ENCODE measurements at regions not wholly inside any gene's neighbourhood (a gene's known extent, or its start where the extent isn't known, plus 50 kb on each side); places are given as distances from the start of the nearest gene placed in this dataset.

GRCh38 chr22:46078241-46079092 is 71.9 kb upstream of the PPARA start:
- no peak for TF ChIP-seq CTCF (IDR thresholded peaks at IDR 0.05; ENCODE audit: insufficient read depth, low read length, poor library complexity, severe bottlenecking)
- no peak overlapping the region for H3K4me3 ChIP-seq (replicated peaks; ENCODE audit: low read depth, low read length)
- DNase-seq (ENCODE audit: extremely low read depth, insufficient read length), result no peak
- no peaks in the 10 kb centered on the region for H3K27me3 ChIP-seq (replicated peaks; ENCODE audit: control insufficient read depth, insufficient read depth, low read length)
- H3K36me3 ChIP-seq (ENCODE audit: control insufficient read depth, insufficient read depth, low read length), result no peaks in the 10 kb centered on the region; the same call in none of the 2 replicates

GRCh38 chr22:46079093-46079860 is 71.0 kb upstream of the PPARA start:
- Histone ChIP-seq H3K27me3 (replicated peaks; ENCODE audit: control insufficient read depth, insufficient read depth, low read length) (no peaks in the 10 kb centered on the region), H3K4me3 (replicated peaks; ENCODE audit: low read depth, low read length) (no peak overlapping the region), H3K36me3 (ENCODE audit: control insufficient read depth, insufficient read depth, low read length) (no peaks in the 10 kb centered on the region; the same call in none of the 2 replicates)
- DNase-seq (ENCODE audit: extremely low read depth, insufficient read length), result no peak
- TF ChIP-seq CTCF (IDR thresholded peaks at IDR 0.05; ENCODE audit: insufficient read depth, low read length, poor library complexity, severe bottlenecking), result no peak

- DNase-seq (ENCODE audit: extremely low read depth, insufficient read length), result no peak
- Histone ChIP-seq H3K27me3 (replicated peaks; ENCODE audit: control insufficient read depth, insufficient read depth, low read length) (no peaks in the 10 kb centered on the region), H3K4me3 (replicated peaks; ENCODE audit: low read depth, low read length) (no peak overlapping the region), H3K36me3 (ENCODE audit: control insufficient read depth, insufficient read depth, low read length) (no peaks in the 10 kb centered on the region; the same call in 1 of the 2 replicates)
- TF ChIP-seq CTCF (IDR thresholded peaks at IDR 0.05; ENCODE audit: insufficient read depth, low read length, poor library complexity, severe bottlenecking), result no peak
These were observed 70.2 kb upstream of the PPARA start for GRCh38 chr22:46079861-46080821.

GRCh38 chr22:46081036-46081830 is 69.1 kb upstream of the PPARA start:
- Histone ChIP-seq H3K27me3 (replicated peaks; ENCODE audit: control insufficient read depth, insufficient read depth, low read length) (no peaks in the 10 kb centered on the region), H3K4me3 (replicated peaks; ENCODE audit: low read depth, low read length) (no peak overlapping the region), H3K36me3 (ENCODE audit: control insufficient read depth, insufficient read depth, low read length) (no peaks in the 10 kb centered on the region)
- no peak for DNase-seq (ENCODE audit: extremely low read depth, insufficient read length)
- TF ChIP-seq CTCF (IDR thresholded peaks at IDR 0.05; ENCODE audit: insufficient read depth, low read length, poor library complexity, severe bottlenecking), result no peak

GRCh38 chr22:46081831-46082210 is 68.5 kb upstream of the PPARA start:
- Histone ChIP-seq H3K36me3 (ENCODE audit: control insufficient read depth, insufficient read depth, low read length) (no peaks in the 10 kb centered on the region), H3K4me3 (replicated peaks; ENCODE audit: low read depth, low read length) (no peak overlapping the region), H3K27me3 (replicated peaks; ENCODE audit: control insufficient read depth, insufficient read depth, low read length) (no peaks in the 10 kb centered on the region)
- no peak for DNase-seq (ENCODE audit: extremely low read depth, insufficient read length)
- TF ChIP-seq CTCF (IDR thresholded peaks at IDR 0.05; ENCODE audit: insufficient read depth, low read length, poor library complexity, severe bottlenecking), result no peak

Measured in GM06990 (cell line).